SKM-1 (cell line): ENCODE measurements at regions not wholly inside any gene's neighbourhood (a gene's known extent, or its start where the extent isn't known, plus 50 kb on each side); places are given as distances from the start of the nearest gene placed in this dataset.
"Not testable (repeated sequence)": the region's sequence is repeated elsewhere in the genome, so short reads cannot be mapped to it uniquely, and the experiment has no call there.

Source experiments
- DNase-seq: peaks from one replicate; lab custom pipeline; 2025; ENCODE audit not compliant: unreplicated experiment; lab: John Stamatoyannopoulos, UW

- DNase-seq: no peak
Measured at GRCh38 chr2:10223471-10223870, 79.2 kb upstream of the HPCAL1 start.

DNA sequence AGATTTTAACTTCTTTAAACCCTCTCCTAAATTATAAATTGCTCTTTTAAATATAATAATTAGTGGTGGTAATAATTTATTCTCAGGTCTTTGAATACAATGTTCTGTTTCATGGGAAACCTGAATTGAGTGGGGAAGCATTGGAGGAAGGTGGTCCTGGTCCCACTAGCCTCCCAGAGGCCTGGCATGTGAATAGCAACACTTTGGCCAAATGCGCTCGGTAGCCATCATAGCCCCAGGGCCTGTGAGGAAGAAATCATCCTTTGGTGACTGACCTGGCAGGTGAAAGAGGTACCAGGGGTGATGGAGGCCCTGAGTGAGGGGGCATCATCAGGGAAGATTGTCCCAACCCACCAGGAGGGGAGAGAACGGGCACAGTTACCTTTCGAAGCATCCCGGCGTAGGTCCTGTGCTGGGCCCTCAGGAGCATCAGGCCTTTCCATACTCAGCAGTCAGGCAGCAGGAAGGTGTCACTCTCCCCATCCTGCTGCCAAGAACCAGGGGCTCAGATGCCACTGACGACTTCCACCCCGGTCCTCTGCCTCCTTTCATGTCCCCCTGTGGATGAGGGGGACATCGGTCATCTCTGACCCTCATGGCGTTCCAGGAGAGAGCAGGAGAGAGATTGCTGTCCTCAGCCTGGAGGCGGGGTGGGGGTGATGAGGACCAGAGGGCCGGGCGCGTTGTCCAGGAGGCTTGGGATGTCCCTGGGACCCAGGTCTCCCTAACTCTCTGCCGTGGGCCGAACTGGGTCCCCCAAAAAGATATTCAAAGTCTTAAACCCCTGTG, 78.6 kb upstream of the HPCAL1 start:
- DNase-seq: no peak

GRCh38 chr2:10224734-10225133, 78.0 kb upstream of the HPCAL1 start:
- no peak for DNase-seq

- no peak for DNase-seq
Measured at GRCh38 chr2:10225291-10226037, 77.2 kb upstream of the HPCAL1 start.

- no peak for DNase-seq
Measured at GRCh38 chr2:10226038-10226724, 76.5 kb upstream of the HPCAL1 start.

DNA sequence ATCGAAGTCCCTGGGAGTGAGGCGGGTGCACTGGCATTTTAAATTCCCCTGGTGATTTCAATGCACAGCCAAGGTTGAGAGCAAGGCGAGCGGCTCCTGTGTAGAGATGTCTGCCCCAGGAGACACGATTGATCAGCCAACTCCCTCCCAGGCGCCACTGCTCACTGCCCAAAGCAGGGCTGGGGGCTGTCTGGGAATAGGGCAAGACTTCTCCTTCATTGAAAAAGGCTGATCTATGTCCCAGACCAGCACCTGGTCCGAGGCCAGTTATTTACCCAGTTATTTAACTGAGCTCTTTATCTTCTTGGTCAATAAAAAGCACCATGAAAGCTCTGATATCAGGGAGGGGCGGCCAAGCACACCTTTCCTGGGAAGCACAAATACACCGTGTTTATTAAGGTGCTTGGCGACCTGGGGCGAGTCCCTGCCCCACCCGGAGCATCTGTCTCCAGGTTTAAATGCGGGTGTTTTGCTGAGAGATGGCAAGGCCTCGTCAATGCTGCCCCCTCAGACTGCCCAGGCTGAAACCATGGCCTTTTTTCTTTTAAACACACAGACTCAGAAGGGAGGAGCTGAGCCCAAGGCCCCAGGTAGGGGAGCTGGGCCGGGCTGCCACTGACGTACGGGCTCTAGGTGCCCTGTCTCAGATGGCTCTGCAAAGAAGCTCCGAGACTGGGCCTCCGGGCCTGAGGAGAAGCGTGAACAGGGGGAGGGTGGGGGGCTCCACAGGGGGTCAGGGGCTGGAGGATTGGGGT, 73.9 kb upstream of the HPCAL1 start:
- no peak for DNase-seq

DNA sequence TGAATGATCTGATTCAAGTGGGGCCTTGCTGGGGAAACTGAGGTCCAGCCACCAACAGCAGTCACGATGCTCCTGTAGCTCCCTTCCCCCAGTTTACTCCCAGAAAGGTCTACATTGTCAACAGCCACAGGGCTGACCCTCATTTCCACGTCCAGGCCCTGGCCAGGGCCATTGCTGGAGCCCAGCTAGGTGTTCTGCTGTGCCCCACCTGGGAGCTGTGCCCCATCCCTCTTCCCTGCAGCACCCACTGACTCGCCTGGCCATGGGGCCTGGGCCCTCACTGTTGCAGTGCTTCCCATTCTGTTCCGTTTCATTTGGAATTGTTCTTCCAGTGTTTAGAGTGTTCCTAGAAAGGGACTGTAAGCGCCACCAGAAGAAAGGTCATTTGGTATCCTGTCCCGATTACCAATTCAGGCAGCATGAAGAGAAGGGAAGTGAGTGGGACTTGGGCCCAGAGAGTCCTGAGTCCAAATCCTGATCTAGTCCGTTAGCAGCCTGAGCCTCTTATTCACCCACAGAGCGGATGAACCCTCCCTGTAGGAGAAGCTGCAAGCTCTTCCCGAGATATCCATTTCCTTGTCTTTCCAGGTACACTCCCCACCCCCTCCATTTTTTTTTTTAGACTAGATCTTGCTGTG, 73.1 kb upstream of the HPCAL1 start:
- no peak for DNase-seq

DNA sequence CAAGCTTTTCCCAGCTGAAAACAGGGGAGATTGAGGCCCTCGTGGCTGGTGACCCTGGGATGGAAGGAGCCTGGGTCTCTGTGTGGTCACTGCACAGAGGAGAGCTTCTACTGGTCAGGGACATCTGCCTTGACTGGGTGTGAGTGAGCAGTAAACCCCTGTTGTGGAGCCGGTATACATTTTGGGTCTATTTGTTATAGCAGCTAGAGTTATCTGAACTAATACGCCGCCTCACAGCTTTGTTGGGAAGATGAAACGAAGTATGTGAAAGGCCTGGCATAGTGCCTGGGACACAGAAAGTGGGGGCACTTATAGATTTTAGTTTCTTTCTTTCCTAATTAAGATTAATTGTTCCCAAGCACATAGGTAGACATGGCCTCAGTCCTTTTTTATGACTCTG, 72.2 kb upstream of the HPCAL1 start:
- DNase-seq: no peak

- DNase-seq: not testable (repeated sequence)
Measured at GRCh38 chr2:10230921-10231320, 71.8 kb upstream of the HPCAL1 start.

DNA sequence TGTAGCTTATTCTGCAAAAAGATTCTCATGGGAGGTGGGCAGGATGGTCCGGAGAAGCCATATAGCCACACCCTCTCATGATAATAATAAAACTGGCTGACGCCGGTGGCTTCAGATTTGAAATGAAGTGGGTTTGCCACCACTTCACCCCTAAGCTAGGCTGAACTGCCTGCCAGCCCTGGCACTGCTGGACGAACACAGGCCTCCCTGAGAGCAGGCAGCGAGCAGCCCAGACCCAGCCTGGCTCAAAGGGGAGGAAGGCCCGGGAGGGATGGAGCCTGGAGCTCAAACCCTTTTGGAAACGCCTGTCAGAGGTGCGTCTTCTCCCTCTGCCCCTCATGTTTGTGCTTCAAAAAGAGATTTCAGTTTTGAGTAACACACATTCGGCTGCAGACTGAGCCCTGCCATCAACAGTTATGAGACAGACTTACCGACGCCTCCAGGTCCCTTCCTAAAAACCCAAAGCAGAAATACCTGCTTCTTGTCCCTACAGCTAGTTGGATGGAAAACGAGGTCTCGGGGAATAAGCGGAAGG, 71.1 kb upstream of the HPCAL1 start:
- DNase-seq: no peak

- DNase-seq: no peak
Measured at GRCh38 chr2:10232096-10232815, 70.4 kb upstream of the HPCAL1 start.

DNA sequence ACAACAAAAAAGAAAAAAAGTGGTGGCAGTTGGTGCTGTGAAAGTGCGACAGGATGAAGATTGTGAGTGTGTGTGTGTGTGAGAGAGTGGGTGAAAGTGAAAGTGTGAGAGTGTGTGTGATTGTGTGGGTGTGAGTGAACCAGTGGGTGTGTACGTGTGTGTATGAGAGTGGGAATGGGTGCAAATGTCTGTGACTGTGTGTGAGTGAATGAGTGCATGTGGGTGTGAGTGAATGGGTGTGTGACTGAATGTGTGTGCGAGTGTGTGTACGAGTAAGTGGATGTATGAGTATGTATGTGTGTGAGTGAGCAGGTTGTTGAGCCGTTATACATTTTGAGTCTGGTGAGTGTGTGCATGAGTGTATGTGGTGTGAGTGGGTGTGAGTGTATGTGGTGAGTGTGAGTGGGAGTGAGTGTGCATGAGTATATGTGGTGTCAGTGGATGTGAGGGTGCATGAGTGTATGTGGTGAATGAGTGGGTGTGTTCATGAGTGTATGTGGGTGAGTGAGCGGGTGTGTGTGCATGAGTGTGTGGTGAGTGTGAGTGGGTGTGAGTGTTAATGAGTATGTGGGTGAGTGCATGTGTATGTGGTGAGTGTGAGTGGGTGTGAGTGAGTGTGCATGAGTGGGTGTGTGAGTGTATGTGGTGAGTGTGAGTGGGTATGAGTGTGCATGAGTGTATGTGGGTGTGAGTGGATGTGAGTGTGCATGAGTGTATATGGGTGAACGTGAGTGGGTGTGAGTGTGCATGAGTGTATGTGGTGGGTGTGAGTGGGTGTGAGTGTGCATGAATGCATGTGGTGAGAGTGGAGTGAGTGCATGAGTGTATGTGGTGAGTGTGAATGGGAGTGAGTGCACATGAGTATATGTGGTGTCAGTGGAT, 69.3 kb upstream of the HPCAL1 start:
- no peak for DNase-seq

DNA sequence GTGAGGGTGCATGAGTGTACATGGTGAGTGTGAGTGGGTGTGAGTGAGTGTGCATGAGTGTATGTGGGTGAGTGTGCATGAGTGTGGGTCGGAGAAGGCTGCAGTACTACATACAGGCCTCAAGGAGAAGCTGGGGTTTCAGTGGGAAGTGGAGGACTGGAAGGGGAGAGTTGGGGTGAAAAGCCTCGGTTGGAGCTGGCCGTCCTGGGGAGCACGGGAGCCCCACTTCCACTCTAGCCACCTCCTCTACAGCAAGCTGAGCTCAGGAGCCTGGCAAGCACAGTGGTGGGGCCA, 68.7 kb upstream of the HPCAL1 start:
- no peak for DNase-seq

- no peak for DNase-seq
Measured at GRCh38 chr2:10234409-10235094, 68.2 kb upstream of the HPCAL1 start.

- no peak for DNase-seq
Measured at GRCh38 chr2:10235099-10235908, 67.4 kb upstream of the HPCAL1 start.

DNA sequence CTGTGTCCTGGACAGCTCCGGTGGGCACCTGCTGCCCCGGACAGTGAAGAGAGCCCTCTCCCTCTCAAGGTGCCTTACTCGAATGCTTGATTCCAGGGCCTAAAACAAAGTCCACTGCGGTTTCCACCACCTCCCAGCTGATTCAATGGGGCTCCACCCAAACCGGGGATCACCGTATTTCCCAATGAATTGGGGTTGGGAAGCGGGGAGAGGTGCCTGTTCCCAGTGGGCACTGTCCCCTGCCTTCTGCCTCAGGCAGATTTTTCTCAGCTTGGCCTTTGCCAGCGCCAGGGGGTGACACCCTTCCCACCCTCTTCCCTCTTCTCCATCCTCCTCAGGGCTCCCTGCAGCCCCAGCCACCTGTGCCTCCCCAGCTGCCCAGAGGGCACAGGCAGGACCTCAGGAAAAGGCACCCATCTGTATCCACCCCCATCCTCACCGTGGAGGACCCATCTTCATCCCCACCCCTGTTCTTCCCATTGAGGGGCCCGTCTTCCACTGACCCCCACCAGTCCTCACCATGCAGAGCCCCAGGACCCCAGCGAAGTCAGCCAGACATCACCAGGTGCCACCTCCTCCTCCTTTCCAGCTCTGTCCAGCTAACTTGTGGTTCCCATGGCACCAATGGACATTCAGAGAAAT, 66.7 kb upstream of the HPCAL1 start:
- no peak for DNase-seq
